ENCODE measurements at regions not wholly inside any gene's neighbourhood (a gene's known extent, or its start where the extent isn't known, plus 50 kb on each side); places are given as distances from the start of the nearest gene placed in this dataset.
"Not testable (repeated sequence)": the region's sequence is repeated elsewhere in the genome, so short reads cannot be mapped to it uniquely, and the experiment has no call there.

DNA sequence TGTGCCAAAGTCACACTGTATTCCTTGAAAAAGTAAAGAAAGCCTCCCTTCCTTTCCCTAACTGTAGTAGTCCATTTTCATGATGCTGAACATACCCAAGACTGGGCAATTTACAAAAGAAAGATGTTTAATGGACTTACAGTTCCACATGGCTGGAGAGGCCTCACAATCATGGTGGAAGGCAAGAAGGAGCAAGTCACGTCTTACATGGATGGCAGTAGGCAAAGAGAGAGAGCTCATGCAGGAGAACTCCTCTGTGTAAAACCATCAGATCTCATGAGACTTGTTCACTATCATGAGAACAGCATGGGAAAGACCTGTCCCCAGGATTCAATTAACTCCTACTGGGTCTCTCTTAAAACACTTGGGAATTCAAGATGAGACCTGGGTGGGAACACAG is 222.5 kb upstream of the NT5E start:
- TF ChIP-seq, protein P1, sequence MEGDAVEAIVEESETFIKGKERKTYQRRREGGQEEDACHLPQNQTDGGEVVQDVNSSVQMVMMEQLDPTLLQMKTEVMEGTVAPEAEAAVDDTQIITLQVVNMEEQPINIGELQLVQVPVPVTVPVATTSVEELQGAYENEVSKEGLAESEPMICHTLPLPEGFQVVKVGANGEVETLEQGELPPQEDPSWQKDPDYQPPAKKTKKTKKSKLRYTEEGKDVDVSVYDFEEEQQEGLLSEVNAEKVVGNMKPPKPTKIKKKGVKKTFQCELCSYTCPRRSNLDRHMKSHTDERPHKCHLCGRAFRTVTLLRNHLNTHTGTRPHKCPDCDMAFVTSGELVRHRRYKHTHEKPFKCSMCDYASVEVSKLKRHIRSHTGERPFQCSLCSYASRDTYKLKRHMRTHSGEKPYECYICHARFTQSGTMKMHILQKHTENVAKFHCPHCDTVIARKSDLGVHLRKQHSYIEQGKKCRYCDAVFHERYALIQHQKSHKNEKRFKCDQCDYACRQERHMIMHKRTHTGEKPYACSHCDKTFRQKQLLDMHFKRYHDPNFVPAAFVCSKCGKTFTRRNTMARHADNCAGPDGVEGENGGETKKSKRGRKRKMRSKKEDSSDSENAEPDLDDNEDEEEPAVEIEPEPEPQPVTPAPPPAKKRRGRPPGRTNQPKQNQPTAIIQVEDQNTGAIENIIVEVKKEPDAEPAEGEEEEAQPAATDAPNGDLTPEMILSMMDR (IDR thresholded peaks at IDR 0.05; ENCODE audit: insufficient read depth, low read length, poor library complexity, severe bottlenecking), result not testable (repeated sequence)
- TF ChIP-seq EZH2phosphoT487 (conservative IDR thresholded peaks at IDR 0.05; ENCODE audit: low read length), result not testable (repeated sequence)
